ENCODE measurements at regions not wholly inside any gene's neighbourhood (a gene's known extent, or its start where the extent isn't known, plus 50 kb on each side); places are given as distances from the start of the nearest gene placed in this dataset.

- WGBS: 88% methylated on average over 3 of the region's 3 CpGs
- H3K36me3 ChIP-seq (ENCODE audit: insufficient read depth): no peaks in the 10 kb centered on the region
- H3K4me3 ChIP-seq (ENCODE audit: low read depth, low read length): no peak overlapping the region
- H3K27ac ChIP-seq (ENCODE audit: low read depth): no peak overlapping the region
- no peaks in the 10 kb centered on the region for H3K4me1 ChIP-seq (ENCODE audit: insufficient read depth)
- DNase-seq (ENCODE audit: extremely low spot score): no peak
Measured at GRCh38 chr14:51515611-51516010, 136.1 kb upstream of the FRMD6 start.

- Histone ChIP-seq H3K36me3 (ENCODE audit: insufficient read depth) (no peaks in the 10 kb centered on the region), H3K4me3 (ENCODE audit: low read depth, low read length) (no peak overlapping the region), H3K4me1 (ENCODE audit: insufficient read depth) (no peaks in the 10 kb centered on the region), H3K27ac (ENCODE audit: low read depth) (no peak overlapping the region)
- DNase-seq (ENCODE audit: extremely low spot score): no peak
- WGBS: 48% methylated on average over 4 of the region's 4 CpGs
Measured at GRCh38 chr14:51516706-51517395, 134.9 kb upstream of the FRMD6 start.

DNA sequence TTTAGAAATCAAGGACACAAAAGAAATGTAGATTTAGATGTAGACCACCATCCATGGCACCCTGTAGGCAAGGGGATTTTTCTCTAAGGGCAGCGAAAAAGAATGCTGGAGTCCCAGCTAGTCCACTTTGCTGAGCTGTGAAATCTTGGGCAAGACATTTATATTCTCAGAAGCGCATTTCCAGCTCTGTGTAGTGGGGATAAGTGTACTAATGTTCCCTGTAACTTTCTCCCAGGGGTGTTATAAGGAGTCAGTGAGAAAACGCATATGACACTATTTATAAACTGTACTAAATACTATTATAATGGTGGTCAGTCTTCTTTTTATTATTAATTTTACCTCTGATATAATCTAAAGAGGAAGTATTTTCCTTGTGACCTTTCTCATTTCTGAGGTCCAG is 133.4 kb upstream of the FRMD6 start:
- WGBS: 93% methylated on average over 3 of the region's 3 CpGs
- no peaks in the 10 kb centered on the region for H3K36me3 ChIP-seq (ENCODE audit: insufficient read depth)
- no peak for DNase-seq (ENCODE audit: extremely low spot score)
- H3K27ac ChIP-seq (ENCODE audit: low read depth): no peak overlapping the region
- H3K4me3 ChIP-seq (ENCODE audit: low read depth, low read length): no peak overlapping the region
- no peaks in the 10 kb centered on the region for H3K4me1 ChIP-seq (ENCODE audit: insufficient read depth)

- Histone ChIP-seq H3K4me3 (ENCODE audit: low read depth, low read length) (no peak overlapping the region), H3K27ac (ENCODE audit: low read depth) (no peak overlapping the region), H3K4me1 (ENCODE audit: insufficient read depth) (no peaks in the 10 kb centered on the region), H3K36me3 (ENCODE audit: insufficient read depth) (no peaks in the 10 kb centered on the region)
- WGBS: 91% methylated on average over 2 of the region's 2 CpGs
- no peak for DNase-seq (ENCODE audit: extremely low spot score)
Measured at GRCh38 chr14:51518711-51519110, 133.0 kb upstream of the FRMD6 start.

DNA sequence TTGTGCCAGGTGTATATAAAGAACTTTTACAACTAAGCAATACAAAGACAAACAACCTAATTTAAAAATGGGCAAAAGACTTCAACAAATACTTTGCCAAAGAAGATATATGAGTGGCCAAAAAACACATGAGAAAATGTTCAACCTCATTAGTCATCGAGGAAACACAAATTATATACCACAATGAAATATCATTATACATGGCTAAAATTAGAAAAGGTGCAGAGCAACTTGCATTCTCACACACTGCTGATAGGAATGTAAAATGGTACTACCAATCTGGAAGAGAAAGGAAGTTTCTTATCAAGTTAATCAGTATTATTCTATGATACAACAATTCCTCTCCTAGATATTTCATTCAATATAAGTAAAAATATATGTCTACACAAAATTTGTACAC is 131.6 kb upstream of the FRMD6 start:
- Histone ChIP-seq H3K4me3 (ENCODE audit: low read depth, low read length) (no peak overlapping the region), H3K27ac (ENCODE audit: low read depth) (no peak overlapping the region)
- no peak for DNase-seq (ENCODE audit: extremely low spot score)

GRCh38 chr14:51521764-51522163 is 129.9 kb upstream of the FRMD6 start:
- no peak for DNase-seq (ENCODE audit: extremely low spot score)
- no peaks in the 10 kb centered on the region for H3K36me3 ChIP-seq (ENCODE audit: insufficient read depth)
- H3K4me1 ChIP-seq (ENCODE audit: insufficient read depth): no peaks in the 10 kb centered on the region
- no peak overlapping the region for H3K4me3 ChIP-seq (ENCODE audit: low read depth, low read length)
- H3K27ac ChIP-seq (ENCODE audit: low read depth): no peak overlapping the region

More for the DNA sequence above, 131.6 kb upstream of the FRMD6 start:
- 79% methylated on average over 1 of the region's 1 CpG for WGBS
- no peaks in the 10 kb centered on the region for H3K4me1 ChIP-seq (ENCODE audit: insufficient read depth)
- H3K36me3 ChIP-seq (ENCODE audit: insufficient read depth): no peaks in the 10 kb centered on the region

- no peaks in the 10 kb centered on the region for H3K36me3 ChIP-seq (ENCODE audit: insufficient read depth)
- no peak for DNase-seq (ENCODE audit: extremely low spot score)
- H3K27ac ChIP-seq (ENCODE audit: low read depth): no peak overlapping the region
- H3K4me1 ChIP-seq (ENCODE audit: insufficient read depth): no peaks in the 10 kb centered on the region
- 94% methylated on average over 4 of the region's 4 CpGs for WGBS
- no peak overlapping the region for H3K4me3 ChIP-seq (ENCODE audit: low read depth, low read length)
Measured at GRCh38 chr14:51523243-51523642, 128.5 kb upstream of the FRMD6 start.

- WGBS: 98% methylated on average over 3 of the region's 3 CpGs
- no peak overlapping the region for H3K27ac ChIP-seq (ENCODE audit: low read depth)
Measured at GRCh38 chr14:51525739-51526138, 126.0 kb upstream of the FRMD6 start.

GRCh38 chr14:51527073-51527472 is 124.6 kb upstream of the FRMD6 start:
- H3K36me3 ChIP-seq (ENCODE audit: insufficient read depth): no peaks in the 10 kb centered on the region
- no peak for DNase-seq (ENCODE audit: extremely low spot score)
- H3K27ac ChIP-seq (ENCODE audit: low read depth): no peak overlapping the region
- peaks cover 2% of the 10 kb centered on the region for H3K4me1 ChIP-seq (ENCODE audit: insufficient read depth)
- 30% methylated on average over 2 of the region's 2 CpGs for WGBS
- no peak overlapping the region for H3K4me3 ChIP-seq (ENCODE audit: low read depth, low read length)

More at GRCh38 chr14:51525739-51526138, 126.0 kb upstream of the FRMD6 start:
- no peaks in the 10 kb centered on the region for H3K36me3 ChIP-seq (ENCODE audit: insufficient read depth)
- H3K4me1 ChIP-seq (ENCODE audit: insufficient read depth): peaks cover 2% of the 10 kb centered on the region
- no peak overlapping the region for H3K4me3 ChIP-seq (ENCODE audit: low read depth, low read length)
- no peak for DNase-seq (ENCODE audit: extremely low spot score)

- H3K4me1 ChIP-seq (ENCODE audit: insufficient read depth): peaks cover 2% of the 10 kb centered on the region
- H3K27ac ChIP-seq (ENCODE audit: low read depth): no peak overlapping the region
- 48% methylated on average over 1 of the region's 1 CpG for WGBS
- no peak for DNase-seq (ENCODE audit: extremely low spot score)
- H3K36me3 ChIP-seq (ENCODE audit: insufficient read depth): no peaks in the 10 kb centered on the region
- H3K4me3 ChIP-seq (ENCODE audit: low read depth, low read length): no peak overlapping the region
Measured at GRCh38 chr14:51529736-51530135, 122.0 kb upstream of the FRMD6 start.

DNA sequence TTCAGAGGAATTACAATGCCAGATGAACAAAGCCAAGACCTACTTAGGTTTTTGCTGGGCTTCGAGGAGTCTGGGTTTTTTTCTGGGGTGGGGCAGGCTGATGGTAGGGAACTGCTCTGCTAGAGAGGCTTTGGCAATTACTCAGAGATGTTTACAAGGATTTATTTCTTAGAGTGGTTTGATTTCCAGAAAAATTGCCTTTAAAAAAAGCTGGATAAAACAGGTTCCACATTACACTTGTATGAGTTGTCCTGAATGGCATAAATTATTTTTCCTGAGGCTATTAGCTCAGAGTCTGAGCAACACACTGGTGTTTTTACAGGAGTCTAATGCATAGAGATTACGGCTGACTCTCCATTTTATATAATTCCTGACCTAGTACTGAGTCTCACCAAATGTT is 118.5 kb upstream of the FRMD6 start:
- WGBS: 61% methylated on average over 2 of the region's 2 CpGs
- Histone ChIP-seq H3K4me1 (ENCODE audit: insufficient read depth) (peaks cover 2% of the 10 kb centered on the region), H3K4me3 (ENCODE audit: low read depth, low read length) (no peak overlapping the region), H3K27ac (ENCODE audit: low read depth) (no peak overlapping the region), H3K36me3 (ENCODE audit: insufficient read depth) (no peaks in the 10 kb centered on the region)
- no peak for DNase-seq (ENCODE audit: extremely low spot score)

DNA sequence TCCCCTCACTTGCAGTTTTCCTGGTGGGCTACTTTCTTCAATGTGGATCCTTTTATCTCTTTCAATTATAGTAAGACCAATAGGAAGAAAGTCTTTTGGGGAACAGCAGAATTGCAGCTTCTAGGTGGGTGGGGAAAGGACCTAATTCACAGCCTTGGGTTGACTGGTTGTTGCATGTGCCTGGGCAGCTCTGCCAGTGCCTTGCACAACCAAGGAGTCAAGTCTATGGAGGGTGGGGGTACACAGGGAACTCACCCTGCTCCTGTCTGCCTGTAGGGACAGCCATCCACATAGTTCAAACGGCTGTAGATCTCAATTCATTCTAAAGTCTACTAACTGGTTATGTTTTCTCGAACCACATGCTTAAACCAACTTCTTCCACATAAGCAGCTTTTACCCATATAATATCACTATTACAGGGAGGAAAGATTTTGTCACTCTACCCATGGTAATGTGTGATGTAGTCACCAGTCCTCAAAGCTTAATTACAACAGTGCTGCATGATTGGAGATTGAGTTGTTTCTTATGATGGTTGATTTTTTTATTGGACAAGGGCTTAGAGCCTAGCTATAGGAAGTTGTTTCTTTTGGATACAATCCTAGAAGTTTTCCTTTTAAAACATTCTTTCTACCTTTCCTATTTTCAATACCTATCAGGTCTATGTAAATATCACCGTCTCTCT is 117.7 kb upstream of the FRMD6 start:
- Histone ChIP-seq H3K4me1 (ENCODE audit: insufficient read depth) (no peaks in the 10 kb centered on the region), H3K4me3 (ENCODE audit: low read depth, low read length) (no peak overlapping the region), H3K27ac (ENCODE audit: low read depth) (no peak overlapping the region), H3K36me3 (ENCODE audit: insufficient read depth) (no peaks in the 10 kb centered on the region)
- DNase-seq (ENCODE audit: extremely low spot score): no peak
- 76% methylated on average over 3 of the region's 3 CpGs for WGBS

DNA sequence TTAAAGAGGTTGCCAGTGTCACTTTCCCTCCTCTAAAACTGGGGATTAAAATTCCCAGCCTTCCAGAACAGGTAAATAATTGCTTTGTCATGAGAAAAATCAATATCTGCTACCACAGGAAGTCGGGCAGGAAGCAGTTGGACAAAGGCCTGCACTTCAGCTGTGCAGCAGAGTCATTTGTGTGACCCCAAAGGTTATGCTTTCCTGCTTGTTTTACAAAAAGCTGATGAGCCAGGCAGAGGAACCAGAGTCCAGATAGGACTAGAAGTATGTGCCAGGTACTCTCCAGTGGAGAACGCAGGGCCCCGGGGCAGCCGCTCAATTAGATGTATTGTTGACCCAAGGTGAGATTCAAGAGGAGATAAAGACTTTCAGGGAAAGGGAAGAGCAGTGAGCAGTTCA is 117.1 kb upstream of the FRMD6 start:
- Histone ChIP-seq H3K4me3 (ENCODE audit: low read depth, low read length) (no peak overlapping the region), H3K27ac (ENCODE audit: low read depth) (no peak overlapping the region), H3K36me3 (ENCODE audit: insufficient read depth) (no peaks in the 10 kb centered on the region), H3K4me1 (ENCODE audit: insufficient read depth) (peaks cover 2% of the 10 kb centered on the region)
- no peak for DNase-seq (ENCODE audit: extremely low spot score)
- 62% methylated on average over 4 of the region's 4 CpGs for WGBS

GRCh38 chr14:51535443-51536044 is 116.2 kb upstream of the FRMD6 start:
- no peak for DNase-seq (ENCODE audit: extremely low spot score)
- no peaks in the 10 kb centered on the region for H3K36me3 ChIP-seq (ENCODE audit: insufficient read depth)
- no peak overlapping the region for H3K4me3 ChIP-seq (ENCODE audit: low read depth, low read length)
- H3K4me1 ChIP-seq (ENCODE audit: insufficient read depth): peaks cover 2% of the 10 kb centered on the region
- no peak overlapping the region for H3K27ac ChIP-seq (ENCODE audit: low read depth)
- 94% methylated on average over 2 of the region's 2 CpGs for WGBS

All from urinary bladder (tissue), 3 donors.